ENCODE measurements at regions not wholly inside any gene's neighbourhood (a gene's known extent, or its start where the extent isn't known, plus 50 kb on each side); places are given as distances from the start of the nearest gene placed in this dataset.
"Not testable (repeated sequence)": the region's sequence is repeated elsewhere in the genome, so short reads cannot be mapped to it uniquely, and the experiment has no call there.

GRCh38 chr3:14007006-14007405 lies 117.7 kb downstream of the CHCHD4 start:
- Histone ChIP-seq H3K56ac (ENCODE audit: low read length) (no peak overlapping the region), H3K4me2 (ENCODE audit: low read length) (no peak overlapping the region), H3K27ac (ENCODE audit: low read depth, low read length) (no peak overlapping the region), H2BK5ac (ENCODE audit: low read length) (no peak overlapping the region), H2AK5ac (ENCODE audit: low read length) (no peak overlapping the region), H3K4me3 (ENCODE audit: low read length) (no peak overlapping the region), H3K9ac (ENCODE audit: low read length) (no peak overlapping the region), H4K8ac (ENCODE audit: low read depth, low read length) (no peak overlapping the region), H2BK120ac (ENCODE audit: low read depth, low read length) (no peak overlapping the region), H3K4ac (ENCODE audit: low read depth, low read length) (no peak overlapping the region), H2BK15ac (replicated peaks; ENCODE audit: low read depth) (no peak overlapping the region), H3K4me1 (ENCODE audit: control insufficient read depth, low read depth, low read length) (no peaks in the 10 kb centered on the region), H3K23ac (ENCODE audit: low read length) (no peak overlapping the region), H3K27me3 (ENCODE audit: insufficient read depth, low read length, poor library complexity) (no peaks in the 10 kb centered on the region), H3K79me1 (ENCODE audit: low read length) (no peaks in the 10 kb centered on the region), H3K79me2 (ENCODE audit: control insufficient read depth, insufficient read depth, low read length) (no peaks in the 10 kb centered on the region), H4K5ac (ENCODE audit: low read length) (no peak overlapping the region), H3K36me3 (ENCODE audit: control insufficient read depth, insufficient read depth, low read length) (no peaks in the 10 kb centered on the region), H3K18ac (ENCODE audit: low read length) (no peak overlapping the region)
- WGBS (ENCODE audit: extremely low coverage, insufficient coverage, low lambda C conversion rate) = no CpG with 5 or more reads among the region's 4 CpGs
- DNase-seq = no peak

GRCh38 chr3:14001136-14001535 lies 121.3 kb upstream of the WNT7A start:
- no peak overlapping the region for H4K8ac ChIP-seq (ENCODE audit: low read depth, low read length)
- H3K79me1 ChIP-seq (ENCODE audit: low read length) = no peaks in the 10 kb centered on the region
- H2AK5ac ChIP-seq (ENCODE audit: low read length) = no peak overlapping the region
- DNase-seq = no peak
- H3K56ac ChIP-seq (ENCODE audit: low read length) = no peak overlapping the region
- H2BK15ac ChIP-seq (replicated peaks; ENCODE audit: low read depth) = no peak overlapping the region
- H3K18ac ChIP-seq (ENCODE audit: low read length) = no peak overlapping the region
- no peaks in the 10 kb centered on the region for H3K4me1 ChIP-seq (ENCODE audit: control insufficient read depth, low read depth, low read length)
- H3K9ac ChIP-seq (ENCODE audit: low read length) = no peak overlapping the region
- no peak overlapping the region for H2BK120ac ChIP-seq (ENCODE audit: low read depth, low read length)
- H3K27ac ChIP-seq (ENCODE audit: low read depth, low read length) = no peak overlapping the region
- H3K4me3 ChIP-seq (ENCODE audit: low read length) = no peak overlapping the region
- no peak overlapping the region for H2BK5ac ChIP-seq (ENCODE audit: low read length)
- H4K5ac ChIP-seq (ENCODE audit: low read length) = no peak overlapping the region
- no peak overlapping the region for H3K4ac ChIP-seq (ENCODE audit: low read depth, low read length)
- H3K27me3 ChIP-seq (ENCODE audit: insufficient read depth, low read length, poor library complexity) = no peaks in the 10 kb centered on the region
- no peaks in the 10 kb centered on the region for H3K79me2 ChIP-seq (ENCODE audit: control insufficient read depth, insufficient read depth, low read length)
- no peak overlapping the region for H3K4me2 ChIP-seq (ENCODE audit: low read length)
- H3K23ac ChIP-seq (ENCODE audit: low read length) = no peak overlapping the region
- no peaks in the 10 kb centered on the region for H3K36me3 ChIP-seq (ENCODE audit: control insufficient read depth, insufficient read depth, low read length)

DNA sequence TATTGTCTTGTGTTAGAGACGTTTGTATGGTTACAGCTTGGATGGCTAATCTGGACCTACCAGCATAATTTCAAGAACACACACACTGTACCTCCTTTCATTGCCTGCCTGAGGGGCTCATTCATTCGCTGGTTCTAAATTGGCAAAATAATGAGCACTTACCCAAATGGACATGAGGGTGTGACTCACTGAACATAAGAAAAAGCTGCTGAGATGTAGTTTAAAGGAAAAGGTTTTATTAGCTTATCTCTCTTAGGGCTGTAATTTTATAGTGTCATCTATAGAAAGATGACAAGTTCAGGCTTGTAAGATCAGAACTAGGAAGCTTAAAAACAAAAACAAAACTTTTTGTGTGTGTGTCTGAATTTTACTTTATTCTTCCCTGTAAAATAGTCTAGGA lies 120.7 kb upstream of the WNT7A start:
- no peak overlapping the region for H2BK5ac ChIP-seq (ENCODE audit: low read length)
- no peak overlapping the region for H3K23ac ChIP-seq (ENCODE audit: low read length)
- no peak overlapping the region for H3K18ac ChIP-seq (ENCODE audit: low read length)
- H4K5ac ChIP-seq (ENCODE audit: low read length) = no peak overlapping the region
- H3K79me2 ChIP-seq (ENCODE audit: control insufficient read depth, insufficient read depth, low read length) = no peaks in the 10 kb centered on the region
- H3K56ac ChIP-seq (ENCODE audit: low read length) = no peak overlapping the region
- H3K4me3 ChIP-seq (ENCODE audit: low read length) = no peak overlapping the region
- no peaks in the 10 kb centered on the region for H3K36me3 ChIP-seq (ENCODE audit: control insufficient read depth, insufficient read depth, low read length)
- H3K4me1 ChIP-seq (ENCODE audit: control insufficient read depth, low read depth, low read length) = no peaks in the 10 kb centered on the region
- no peak overlapping the region for H4K8ac ChIP-seq (ENCODE audit: low read depth, low read length)
- no peak overlapping the region for H3K27ac ChIP-seq (ENCODE audit: low read depth, low read length)
- WGBS (ENCODE audit: extremely low coverage, insufficient coverage, low lambda C conversion rate) = 100% methylated on average over 1 of the region's 2 CpGs
- H3K27me3 ChIP-seq (ENCODE audit: insufficient read depth, low read length, poor library complexity) = no peaks in the 10 kb centered on the region
- no peak overlapping the region for H2AK5ac ChIP-seq (ENCODE audit: low read length)
- no peak overlapping the region for H3K4ac ChIP-seq (ENCODE audit: low read depth, low read length)
- DNase-seq = no peak
- no peak overlapping the region for H3K9ac ChIP-seq (ENCODE audit: low read length)
- no peaks in the 10 kb centered on the region for H3K79me1 ChIP-seq (ENCODE audit: low read length)
- no peak overlapping the region for H3K4me2 ChIP-seq (ENCODE audit: low read length)
- H2BK15ac ChIP-seq (replicated peaks; ENCODE audit: low read depth) = no peak overlapping the region
- H2BK120ac ChIP-seq (ENCODE audit: low read depth, low read length) = no peak overlapping the region

DNA sequence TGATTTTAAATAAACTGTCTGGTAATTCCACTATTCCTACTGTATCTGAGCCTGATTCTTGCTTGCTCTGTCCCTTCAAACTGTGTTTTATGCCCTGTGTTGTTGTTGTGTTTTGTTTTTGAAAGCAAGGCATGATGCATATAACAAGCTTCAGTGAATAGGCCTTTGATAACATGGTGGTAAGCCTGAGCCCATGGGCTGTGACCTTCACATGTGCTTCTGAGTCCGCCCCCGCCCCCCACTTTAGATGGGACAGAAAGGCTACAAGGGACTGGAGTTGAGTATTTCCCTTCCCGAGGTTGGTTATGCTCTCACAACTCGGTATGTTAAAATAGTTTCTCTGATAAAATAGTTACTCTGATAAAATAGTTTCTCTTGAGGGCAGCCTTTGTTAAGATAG lies 119.0 kb upstream of the WNT7A start:
- H3K4me1 ChIP-seq (ENCODE audit: control insufficient read depth, low read depth, low read length) = no peaks in the 10 kb centered on the region
- no peak overlapping the region for H3K4me3 ChIP-seq (ENCODE audit: low read length)
- H3K18ac ChIP-seq (ENCODE audit: low read length) = no peak overlapping the region
- no CpG with 5 or more reads among the region's 4 CpGs for WGBS (ENCODE audit: extremely low coverage, insufficient coverage, low lambda C conversion rate)
- no peak overlapping the region for H3K4me2 ChIP-seq (ENCODE audit: low read length)
- no peak overlapping the region for H2AK5ac ChIP-seq (ENCODE audit: low read length)
- no peak overlapping the region for H3K56ac ChIP-seq (ENCODE audit: low read length)
- H3K79me2 ChIP-seq (ENCODE audit: control insufficient read depth, insufficient read depth, low read length) = no peaks in the 10 kb centered on the region
- no peaks in the 10 kb centered on the region for H3K27me3 ChIP-seq (ENCODE audit: insufficient read depth, low read length, poor library complexity)
- no peak overlapping the region for H3K9ac ChIP-seq (ENCODE audit: low read length)
- no peak overlapping the region for H3K4ac ChIP-seq (ENCODE audit: low read depth, low read length)
- no peaks in the 10 kb centered on the region for H3K79me1 ChIP-seq (ENCODE audit: low read length)
- H2BK120ac ChIP-seq (ENCODE audit: low read depth, low read length) = no peak overlapping the region
- no peak overlapping the region for H3K27ac ChIP-seq (ENCODE audit: low read depth, low read length)
- H2BK15ac ChIP-seq (replicated peaks; ENCODE audit: low read depth) = no peak overlapping the region
- H3K23ac ChIP-seq (ENCODE audit: low read length) = no peak overlapping the region
- H4K8ac ChIP-seq (ENCODE audit: low read depth, low read length) = no peak overlapping the region
- no peak overlapping the region for H4K5ac ChIP-seq (ENCODE audit: low read length)
- DNase-seq = no peak
- H3K36me3 ChIP-seq (ENCODE audit: control insufficient read depth, insufficient read depth, low read length) = no peaks in the 10 kb centered on the region
- H2BK5ac ChIP-seq (ENCODE audit: low read length) = no peak overlapping the region

GRCh38 chr3:13995216-13995615 lies 115.3 kb upstream of the WNT7A start:
- not testable (repeated sequence) for H4K5ac ChIP-seq (ENCODE audit: low read length)

GRCh38 chr3:13988925-13989324 lies 109.1 kb upstream of the WNT7A start:
- H4K5ac ChIP-seq (ENCODE audit: low read length); H3K56ac ChIP-seq (ENCODE audit: low read length); H4K8ac ChIP-seq (ENCODE audit: low read depth, low read length); H2AK5ac ChIP-seq (ENCODE audit: low read length); H3K18ac ChIP-seq (ENCODE audit: low read length); H3K27me3 ChIP-seq (ENCODE audit: insufficient read depth, low read length, poor library complexity); H3K36me3 ChIP-seq (ENCODE audit: control insufficient read depth, insufficient read depth, low read length); H3K79me1 ChIP-seq (ENCODE audit: low read length); H3K4me2 ChIP-seq (ENCODE audit: low read length); H2BK15ac ChIP-seq (replicated peaks; ENCODE audit: low read depth); H3K4ac ChIP-seq (ENCODE audit: low read depth, low read length); H3K9ac ChIP-seq (ENCODE audit: low read length); DNase-seq; H3K27ac ChIP-seq (ENCODE audit: low read depth, low read length); H2BK120ac ChIP-seq (ENCODE audit: low read depth, low read length); H3K4me3 ChIP-seq (ENCODE audit: low read length); H3K23ac ChIP-seq (ENCODE audit: low read length); H3K79me2 ChIP-seq (ENCODE audit: control insufficient read depth, insufficient read depth, low read length); H3K4me1 ChIP-seq (ENCODE audit: control insufficient read depth, low read depth, low read length); H2BK5ac ChIP-seq (ENCODE audit: low read length): not testable (repeated sequence)
- no CpG with 5 or more reads among the region's 1 CpG for WGBS (ENCODE audit: extremely low coverage, insufficient coverage, low lambda C conversion rate)

More at GRCh38 chr3:13995216-13995615, 115.3 kb upstream of the WNT7A start:
- H2BK120ac ChIP-seq (ENCODE audit: low read depth, low read length); H4K8ac ChIP-seq (ENCODE audit: low read depth, low read length); DNase-seq; H3K18ac ChIP-seq (ENCODE audit: low read length); H3K27me3 ChIP-seq (ENCODE audit: insufficient read depth, low read length, poor library complexity); H3K4me1 ChIP-seq (ENCODE audit: control insufficient read depth, low read depth, low read length); H3K4me3 ChIP-seq (ENCODE audit: low read length); H3K56ac ChIP-seq (ENCODE audit: low read length); H3K9ac ChIP-seq (ENCODE audit: low read length); H3K27ac ChIP-seq (ENCODE audit: low read depth, low read length); H3K4me2 ChIP-seq (ENCODE audit: low read length); H2BK15ac ChIP-seq (replicated peaks; ENCODE audit: low read depth); H3K36me3 ChIP-seq (ENCODE audit: control insufficient read depth, insufficient read depth, low read length); H3K79me1 ChIP-seq (ENCODE audit: low read length); H2BK5ac ChIP-seq (ENCODE audit: low read length); H3K79me2 ChIP-seq (ENCODE audit: control insufficient read depth, insufficient read depth, low read length); H2AK5ac ChIP-seq (ENCODE audit: low read length); H3K23ac ChIP-seq (ENCODE audit: low read length); H3K4ac ChIP-seq (ENCODE audit: low read depth, low read length): not testable (repeated sequence)
- WGBS (ENCODE audit: extremely low coverage, insufficient coverage, low lambda C conversion rate) = no CpG with 5 or more reads among the region's 12 CpGs

Data from mesendoderm (in vitro differentiated cells).